ENCODE measurements at regions not wholly inside any gene's neighbourhood (a gene's known extent, or its start where the extent isn't known, plus 50 kb on each side); places are given as distances from the start of the nearest gene placed in this dataset.

GRCh38 chr7:83777406-83778072 lies 128.6 kb upstream of the SEMA3E start:
- no peaks in the 10 kb centered on the region for H3K36me3 ChIP-seq (ENCODE audit: control insufficient read depth in 2 of 2, extremely low read depth in 1 of 2, insufficient read depth in 2 of 2, low read length in 2 of 2)
- no peaks in the 10 kb centered on the region for H3K9me1 ChIP-seq (ENCODE audit: control insufficient read depth, extremely low read depth, insufficient read depth, low read length)
- no peak overlapping the region for H3K9ac ChIP-seq (ENCODE audit: control insufficient read depth, extremely low read depth, insufficient read depth, low read length)
- no peak overlapping the region for H2AFZ ChIP-seq (ENCODE audit: control insufficient read depth, low read length)
- no peak overlapping the region for H3K27ac ChIP-seq (ENCODE audit: control insufficient read depth, insufficient read depth, low read length)
- H3K4me1 ChIP-seq (ENCODE audit: control insufficient read depth, extremely low read depth, insufficient read depth, low read length) = no peaks in the 10 kb centered on the region
- H3K9me3 ChIP-seq (ENCODE audit: control insufficient read depth, low read depth, low read length) = no peaks in the 10 kb centered on the region
- FAIRE-seq = no peak
- H3K27me3 ChIP-seq (ENCODE audit: control insufficient read depth, extremely low read depth, insufficient read depth, low read length) = no peaks in the 10 kb centered on the region
- DNase-seq (ENCODE audit: low read depth, low spot score) = no peak
- dilution Hi-C loops (cut with MboI; ENCODE audit: extremely low pct_ligation_motif_present, low sequenced_read_pairs) = no loop called here
- TF ChIP-seq EZH2 (IDR thresholded peaks at IDR 0.05; ENCODE audit: low read length) (no peak), CTCF (optimal IDR thresholded peaks at IDR 0.05 in 1 of 3, IDR thresholded peaks at IDR 0.05 in 1 of 3, conservative IDR thresholded peaks at IDR 0.05 in 1 of 3; ENCODE audit: extremely low read depth in 1 of 3, insufficient read depth in 2 of 3, low read length in 3 of 3) (no peak)
- no peak overlapping the region for H3K4me3 ChIP-seq (ENCODE audit: control insufficient read depth in 2 of 3, extremely low read depth in 1 of 3, insufficient read depth in 2 of 3, low read depth in 1 of 3, low read length in 3 of 3)
- H3K4me2 ChIP-seq (ENCODE audit: control insufficient read depth, extremely low read depth, insufficient read depth, low read depth, low read length) = no peak overlapping the region
- no peaks in the 10 kb centered on the region for H3K79me2 ChIP-seq (ENCODE audit: control insufficient read depth, insufficient read depth, low read length)
- H4K20me1 ChIP-seq (ENCODE audit: control insufficient read depth, extremely low read depth, insufficient read depth, low read length) = no peaks in the 10 kb centered on the region

- H4K20me1 ChIP-seq (ENCODE audit: control insufficient read depth, extremely low read depth, insufficient read depth, low read length) = no peaks in the 10 kb centered on the region
- TF ChIP-seq CTCF (optimal IDR thresholded peaks at IDR 0.05 in 1 of 3, IDR thresholded peaks at IDR 0.05 in 1 of 3, conservative IDR thresholded peaks at IDR 0.05 in 1 of 3; ENCODE audit: extremely low read depth in 1 of 3, insufficient read depth in 2 of 3, low read length in 3 of 3) (no peak), EZH2 (IDR thresholded peaks at IDR 0.05; ENCODE audit: low read length) (no peak)
- H3K79me2 ChIP-seq (ENCODE audit: control insufficient read depth, insufficient read depth, low read length) = no peaks in the 10 kb centered on the region
- no peak overlapping the region for H3K4me3 ChIP-seq (ENCODE audit: control insufficient read depth in 2 of 3, extremely low read depth in 1 of 3, insufficient read depth in 2 of 3, low read depth in 1 of 3, low read length in 3 of 3)
- H3K4me2 ChIP-seq (ENCODE audit: control insufficient read depth, extremely low read depth, insufficient read depth, low read depth, low read length) = no peak overlapping the region
- dilution Hi-C loops (cut with MboI; ENCODE audit: extremely low pct_ligation_motif_present, low sequenced_read_pairs) = no loop called here
- no peak for FAIRE-seq
- H3K9me1 ChIP-seq (ENCODE audit: control insufficient read depth, extremely low read depth, insufficient read depth, low read length) = no peaks in the 10 kb centered on the region
- no peak overlapping the region for H3K9ac ChIP-seq (ENCODE audit: control insufficient read depth, extremely low read depth, insufficient read depth, low read length)
- H3K36me3 ChIP-seq (ENCODE audit: control insufficient read depth in 2 of 2, extremely low read depth in 1 of 2, insufficient read depth in 2 of 2, low read length in 2 of 2) = no peaks in the 10 kb centered on the region
- H3K9me3 ChIP-seq (ENCODE audit: control insufficient read depth, low read depth, low read length) = no peaks in the 10 kb centered on the region
- H3K27ac ChIP-seq (ENCODE audit: control insufficient read depth, insufficient read depth, low read length) = no peak overlapping the region
- H3K4me1 ChIP-seq (ENCODE audit: control insufficient read depth, extremely low read depth, insufficient read depth, low read length) = no peaks in the 10 kb centered on the region
- no peak overlapping the region for H2AFZ ChIP-seq (ENCODE audit: control insufficient read depth, low read length)
- no peak for DNase-seq (ENCODE audit: low read depth, low spot score)
- no peaks in the 10 kb centered on the region for H3K27me3 ChIP-seq (ENCODE audit: control insufficient read depth, extremely low read depth, insufficient read depth, low read length)
These were observed 120.5 kb upstream of the SEMA3E start for GRCh38 chr7:83769407-83769806.
